Right kidney (tissue), 1 donor: ENCODE measurements at regions not wholly inside any gene's neighbourhood (a gene's known extent, or its start where the extent isn't known, plus 50 kb on each side); places are given as distances from the start of the nearest gene placed in this dataset.
A peak's percentile ranks its signal among the peaks of the same experiment; 100 is the strongest.

Experiments used
- DNase-seq: peaks from one replicate; pipeline ENCODE4 v3.0.0-alpha.2; 2016

- no peak for DNase-seq
Measured at GRCh38 chr2:19676770-19677169, 225.0 kb downstream of the TTC32 start.

DNA sequence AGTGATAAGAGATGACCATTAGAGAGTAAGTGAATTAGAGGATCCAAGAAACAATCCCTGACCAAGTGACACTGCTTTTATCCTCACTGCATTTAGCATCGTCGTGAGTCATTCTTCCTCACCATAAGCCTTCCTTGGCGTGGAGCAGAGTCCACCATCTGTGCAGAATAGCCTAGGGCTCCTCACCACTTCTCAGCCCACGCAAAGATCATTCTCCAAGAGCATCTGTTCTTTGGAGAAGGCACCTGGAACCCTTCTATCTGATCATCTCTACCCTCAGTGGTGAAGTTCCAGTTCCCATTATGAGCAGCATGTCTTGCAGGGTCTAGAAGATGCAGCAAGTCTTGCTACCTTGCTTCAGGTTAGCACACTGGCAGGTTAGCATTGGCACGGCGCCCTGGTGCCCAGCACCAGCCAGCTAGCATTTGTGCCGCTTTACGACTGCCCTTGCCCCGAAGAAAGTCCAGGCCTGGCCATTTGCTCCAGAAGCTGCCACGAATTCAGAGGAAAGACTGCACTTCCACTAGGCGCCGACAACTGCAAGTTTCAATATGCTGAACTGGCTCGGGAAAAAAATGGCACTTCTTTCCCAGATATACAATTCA is 225.8 kb downstream of the TTC32 start:
- no peak for DNase-seq

GRCh38 chr2:19675003-19675629 is 226.7 kb downstream of the TTC32 start:
- peak; percentile 32 for DNase-seq

GRCh38 chr2:19674051-19675002 is 227.5 kb downstream of the TTC32 start:
- no peak for DNase-seq

- DNase-seq: no peak
Measured at GRCh38 chr2:19673213-19673791, 228.5 kb downstream of the TTC32 start.

- no peak for DNase-seq
Measured at GRCh38 chr2:19671916-19672315, 229.9 kb downstream of the TTC32 start.

DNA sequence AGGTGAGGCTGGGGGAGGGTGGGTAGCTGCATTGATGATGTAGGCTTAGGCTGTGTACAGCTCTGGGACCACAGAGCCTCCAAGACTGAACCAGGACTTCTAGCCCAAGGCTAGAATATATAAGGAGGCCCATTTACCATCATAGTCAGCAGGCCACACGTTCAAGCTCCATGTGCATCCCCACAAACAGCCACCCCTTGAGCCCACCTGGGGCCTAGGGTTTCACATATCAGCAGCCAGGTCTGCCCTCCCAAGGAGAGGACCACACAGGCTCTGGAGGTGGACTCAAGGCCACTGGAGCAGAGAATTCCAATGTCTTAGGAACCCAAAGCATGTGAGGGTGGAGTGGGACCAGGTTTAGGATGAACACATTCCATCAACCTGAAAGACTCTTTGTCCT is 230.5 kb downstream of the TTC32 start:
- no peak for DNase-seq

- DNase-seq: peak; percentile 43
Measured at GRCh38 chr2:19670303-19670702, 231.5 kb downstream of the TTC32 start.

- peak; percentile 34 for DNase-seq
Measured at GRCh38 chr2:19669559-19669958, 232.2 kb downstream of the TTC32 start.

DNA sequence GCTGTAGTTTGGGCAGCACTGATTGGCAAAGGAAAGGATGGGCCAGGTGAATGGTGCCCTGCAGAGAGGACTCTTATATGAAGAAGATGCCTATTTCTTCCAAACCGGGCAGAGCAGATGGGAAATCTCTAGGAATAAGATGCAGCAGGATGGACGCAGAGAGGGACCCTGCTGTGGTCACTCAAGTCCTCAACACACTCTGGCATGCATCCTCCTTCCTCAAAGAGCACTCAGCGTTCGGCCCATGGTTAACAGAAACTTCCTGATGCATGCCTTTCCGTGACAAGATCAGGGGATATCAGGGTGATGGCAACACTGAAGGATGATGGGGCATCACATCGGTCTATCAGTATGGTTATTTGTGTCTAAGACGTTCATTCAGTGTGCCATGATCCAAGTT is 232.7 kb downstream of the TTC32 start:
- DNase-seq: no peak

- DNase-seq: no peak
Measured at GRCh38 chr2:19667536-19667949, 234.2 kb downstream of the TTC32 start.

- DNase-seq: no peak
Measured at GRCh38 chr2:19667085-19667484, 234.7 kb downstream of the TTC32 start.

DNA sequence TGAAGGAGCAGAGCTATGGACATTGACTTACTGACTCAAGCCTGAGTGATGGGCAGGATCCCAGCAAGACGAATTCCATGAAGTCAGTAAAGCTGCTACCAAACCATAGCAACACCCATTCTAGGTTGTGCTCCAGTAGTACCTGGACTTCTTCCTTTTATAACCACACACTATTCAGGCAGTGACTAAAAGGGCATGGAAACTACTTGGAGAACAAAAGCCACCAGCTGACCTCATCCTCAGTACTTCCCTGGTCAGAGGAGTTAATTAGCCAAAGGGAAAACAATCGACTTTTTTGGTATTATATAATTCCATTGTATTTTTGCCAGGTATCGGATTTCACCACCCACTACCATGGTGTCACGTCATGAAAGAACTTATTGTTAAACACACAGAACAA is 237.1 kb downstream of the TTC32 start:
- no peak for DNase-seq

DNA sequence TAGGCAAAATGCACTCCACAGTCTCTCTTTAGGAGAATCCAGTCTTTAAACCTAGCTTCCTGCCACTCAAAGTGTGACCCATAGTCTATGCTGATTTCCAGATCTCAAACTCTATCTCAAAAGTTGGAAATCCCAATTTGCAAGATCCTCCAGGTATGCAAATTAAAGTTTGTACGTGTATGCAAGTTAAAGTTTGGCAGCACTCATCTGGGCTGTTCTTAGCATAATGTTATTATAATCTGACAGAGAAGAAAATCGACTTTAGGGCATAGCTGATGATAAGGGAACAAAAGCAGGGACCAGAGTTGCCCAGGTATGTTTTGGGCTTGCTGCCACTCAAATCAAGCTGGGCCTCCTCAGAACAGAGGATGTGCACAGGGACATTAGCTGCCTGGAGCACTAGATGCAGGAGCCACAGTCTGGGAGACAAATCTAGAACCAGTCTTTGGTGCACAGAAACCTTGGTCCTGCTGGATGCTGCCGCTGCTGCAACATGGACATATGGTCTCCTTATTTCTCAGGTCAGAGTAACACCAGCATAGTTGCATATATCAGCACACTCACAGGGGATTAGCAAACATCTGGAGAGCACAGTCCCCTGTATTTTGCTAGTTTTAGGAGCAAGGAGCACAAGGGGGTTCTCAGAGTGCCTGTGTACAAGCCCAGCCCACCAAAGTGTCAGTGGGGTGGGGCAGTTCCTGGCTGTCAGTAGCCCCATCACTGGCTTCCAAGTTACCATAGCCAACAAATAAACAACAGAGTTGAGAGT is 242.6 kb downstream of the TTC32 start:
- DNase-seq: no peak

- DNase-seq: no peak
Measured at GRCh38 chr2:19656011-19656410, 245.8 kb downstream of the TTC32 start.

GRCh38 chr2:19654310-19655090 is 247.3 kb downstream of the TTC32 start:
- DNase-seq: no peak

GRCh38 chr2:19653509-19653908 is 248.3 kb downstream of the TTC32 start:
- no peak for DNase-seq

DNA sequence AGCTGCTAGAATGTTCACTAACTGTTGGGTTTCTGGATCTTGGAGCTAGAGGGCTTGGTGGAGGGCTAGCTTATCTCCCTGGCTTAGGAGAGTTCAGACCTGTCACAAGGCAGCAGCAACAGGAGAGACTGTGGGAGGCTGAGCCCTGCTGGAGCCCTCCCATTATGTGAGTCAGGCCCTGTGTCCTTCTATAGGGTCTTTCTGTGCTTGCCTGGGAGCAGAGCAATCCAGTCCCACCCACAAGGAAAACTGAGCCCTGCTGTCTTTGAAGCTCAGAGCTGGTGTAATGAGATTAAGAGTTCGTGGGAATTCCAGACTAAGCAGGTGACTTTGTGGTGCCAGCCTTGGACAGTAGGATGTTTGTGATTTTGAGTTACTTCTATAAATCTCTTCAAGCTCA is 249.0 kb downstream of the TTC32 start:
- no peak for DNase-seq

GRCh38 chr2:19651466-19651865 is 250.3 kb downstream of the TTC32 start:
- DNase-seq: no peak

DNA sequence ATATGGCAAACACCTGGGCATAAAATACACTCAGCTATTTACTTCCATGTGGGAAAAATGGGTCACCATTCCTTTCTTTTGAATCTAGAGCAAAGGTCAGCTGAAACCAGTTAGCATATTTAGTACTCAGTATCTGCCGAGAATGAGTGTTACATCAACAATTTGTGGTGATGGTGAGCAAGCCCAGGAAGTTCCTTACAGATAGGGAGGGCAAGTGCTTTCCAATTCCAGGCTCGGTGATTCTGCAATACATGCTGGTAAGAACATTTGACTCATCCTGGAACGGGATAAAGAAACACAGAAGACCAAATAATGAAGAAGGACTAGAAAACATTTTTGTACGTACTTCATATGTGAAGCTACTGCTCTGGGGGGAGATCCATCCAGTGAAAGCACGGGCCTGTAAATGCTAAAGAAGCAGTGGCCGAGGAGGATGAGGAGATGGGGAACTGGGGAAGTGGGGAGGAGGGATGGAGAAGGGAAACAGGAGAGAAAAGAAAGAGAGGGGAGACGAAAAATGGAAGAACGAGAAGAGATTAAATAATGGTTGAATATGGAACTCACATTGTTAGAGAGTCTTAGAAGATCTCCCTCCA is 251.9 kb downstream of the TTC32 start:
- no peak for DNase-seq

GRCh38 chr2:19649142-19649541 is 252.6 kb downstream of the TTC32 start:
- DNase-seq: no peak
